Right forelimb (tissue), 1 donor: ENCODE measurements at regions not wholly inside any gene's neighbourhood (a gene's known extent, or its start where the extent isn't known, plus 50 kb on each side); places are given as distances from the start of the nearest gene placed in this dataset.

Source experiments
- DNase-seq: peaks from one replicate; pipeline ENCODE4 v3.0.0-alpha.2; 2018

- DNase-seq: no peak
Measured at GRCh38 chr3:74564560-74564959, 49.9 kb downstream of the CNTN3 start.

GRCh38 chr3:74562558-74563269 is 51.7 kb downstream of the CNTN3 start:
- DNase-seq: no peak

GRCh38 chr3:74561881-74562280 is 52.6 kb downstream of the CNTN3 start:
- no peak for DNase-seq

GRCh38 chr3:74559261-74559660 is 55.2 kb downstream of the CNTN3 start:
- DNase-seq: no peak

GRCh38 chr3:74550686-74551085 is 63.8 kb downstream of the CNTN3 start:
- DNase-seq: no peak

GRCh38 chr3:74546426-74546825 is 68.0 kb downstream of the CNTN3 start:
- DNase-seq: no peak

GRCh38 chr3:74542441-74542840 is 72.0 kb downstream of the CNTN3 start:
- DNase-seq: no peak

GRCh38 chr3:74539876-74540275 is 74.6 kb downstream of the CNTN3 start:
- peak; percentile 46 for DNase-seq

GRCh38 chr3:74538669-74539068 is 75.8 kb downstream of the CNTN3 start:
- DNase-seq: no peak

- DNase-seq: no peak
Measured at GRCh38 chr3:74537857-74538256, 76.6 kb downstream of the CNTN3 start.

- DNase-seq: peak; percentile 64
Measured at GRCh38 chr3:74537164-74537563, 77.3 kb downstream of the CNTN3 start.

GRCh38 chr3:74535281-74535680 is 79.2 kb downstream of the CNTN3 start:
- no peak for DNase-seq

- DNase-seq: no peak
Measured at GRCh38 chr3:74534611-74535010, 79.8 kb downstream of the CNTN3 start.

- no peak for DNase-seq
Measured at GRCh38 chr3:74532446-74532845, 82.0 kb downstream of the CNTN3 start.

GRCh38 chr3:74531491-74531890 is 83.0 kb downstream of the CNTN3 start:
- DNase-seq: no peak

GRCh38 chr3:74529145-74529544 is 85.3 kb downstream of the CNTN3 start:
- DNase-seq: no peak

GRCh38 chr3:74527566-74527965 is 86.9 kb downstream of the CNTN3 start:
- DNase-seq: no peak

GRCh38 chr3:74523811-74524210 is 90.6 kb downstream of the CNTN3 start:
- no peak for DNase-seq

GRCh38 chr3:74520895-74521294 is 93.6 kb downstream of the CNTN3 start:
- no peak for DNase-seq

- DNase-seq: no peak
Measured at GRCh38 chr3:74518610-74519009, 95.8 kb downstream of the CNTN3 start.

GRCh38 chr3:74516019-74516418 is 98.4 kb downstream of the CNTN3 start:
- DNase-seq: no peak

GRCh38 chr3:74515451-74515850 is 99.0 kb downstream of the CNTN3 start:
- no peak for DNase-seq

GRCh38 chr3:74511078-74511477 is 103.4 kb downstream of the CNTN3 start:
- no peak for DNase-seq

- DNase-seq: no peak
Measured at GRCh38 chr3:74510261-74510818, 104.1 kb downstream of the CNTN3 start.

GRCh38 chr3:74507691-74508090 is 106.8 kb downstream of the CNTN3 start:
- DNase-seq: no peak
